ENCODE measurements at regions not wholly inside any gene's neighbourhood (a gene's known extent, or its start where the extent isn't known, plus 50 kb on each side); places are given as distances from the start of the nearest gene placed in this dataset.

DNA sequence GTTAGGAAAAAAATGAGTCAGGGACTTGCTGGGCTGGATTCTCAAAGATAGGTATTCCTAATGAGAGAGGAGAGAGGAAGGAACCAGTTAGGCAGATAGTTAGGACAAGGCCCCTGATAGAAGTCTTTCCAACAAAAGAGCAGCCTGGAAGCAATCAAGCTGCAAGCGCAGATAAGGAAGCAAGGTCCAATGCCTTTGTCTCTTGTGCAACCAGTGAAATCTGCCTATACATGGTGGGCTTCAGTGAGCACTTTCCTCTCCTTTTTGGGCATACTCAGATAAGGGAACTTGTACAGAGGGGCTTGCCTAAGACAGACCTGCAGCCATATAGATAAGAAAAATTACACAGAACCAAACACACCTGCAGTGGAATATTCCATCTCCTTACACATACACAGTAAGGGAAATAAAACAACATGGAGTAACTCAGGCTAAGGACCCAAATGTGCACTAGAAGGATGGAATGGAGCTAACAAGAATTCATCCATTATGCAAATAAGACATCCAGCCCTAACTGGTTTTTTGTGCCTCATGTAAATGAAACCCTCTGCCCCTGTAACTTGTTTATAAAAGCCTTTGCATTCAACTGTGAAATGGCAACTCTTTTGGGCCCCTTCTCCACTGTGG, 68.8 kb downstream of the PCDH18 start:
- TF ChIP-seq, protein P1, sequence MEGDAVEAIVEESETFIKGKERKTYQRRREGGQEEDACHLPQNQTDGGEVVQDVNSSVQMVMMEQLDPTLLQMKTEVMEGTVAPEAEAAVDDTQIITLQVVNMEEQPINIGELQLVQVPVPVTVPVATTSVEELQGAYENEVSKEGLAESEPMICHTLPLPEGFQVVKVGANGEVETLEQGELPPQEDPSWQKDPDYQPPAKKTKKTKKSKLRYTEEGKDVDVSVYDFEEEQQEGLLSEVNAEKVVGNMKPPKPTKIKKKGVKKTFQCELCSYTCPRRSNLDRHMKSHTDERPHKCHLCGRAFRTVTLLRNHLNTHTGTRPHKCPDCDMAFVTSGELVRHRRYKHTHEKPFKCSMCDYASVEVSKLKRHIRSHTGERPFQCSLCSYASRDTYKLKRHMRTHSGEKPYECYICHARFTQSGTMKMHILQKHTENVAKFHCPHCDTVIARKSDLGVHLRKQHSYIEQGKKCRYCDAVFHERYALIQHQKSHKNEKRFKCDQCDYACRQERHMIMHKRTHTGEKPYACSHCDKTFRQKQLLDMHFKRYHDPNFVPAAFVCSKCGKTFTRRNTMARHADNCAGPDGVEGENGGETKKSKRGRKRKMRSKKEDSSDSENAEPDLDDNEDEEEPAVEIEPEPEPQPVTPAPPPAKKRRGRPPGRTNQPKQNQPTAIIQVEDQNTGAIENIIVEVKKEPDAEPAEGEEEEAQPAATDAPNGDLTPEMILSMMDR (IDR thresholded peaks at IDR 0.05): no peak
- TF ChIP-seq EP300 (IDR thresholded peaks at IDR 0.05) (no peak), POLR2A (IDR thresholded peaks at IDR 0.05) (no peak)
